Breast epithelium (tissue), 4 donors: ENCODE measurements at regions not wholly inside any gene's neighbourhood (a gene's known extent, or its start where the extent isn't known, plus 50 kb on each side); places are given as distances from the start of the nearest gene placed in this dataset.

Source experiments
- DNase-seq, 2 donors: peaks; one replicate each; pipeline ENCODE4 v3.0.0-alpha.2; 2019; ENCODE audit warnings: low spot score in 2 of 2
- H3K27ac ChIP-seq, 2 donors: fragments of 200-600 bp; sonication (generic) in 1 of 2; one replicate each; pipeline ENCODE4 v1.5.1; 2016 to 2019; ENCODE audit warnings: mild to moderate bottlenecking in 1 of 2
- H3K27me3 ChIP-seq, 2 donors: fragments of 200-600 bp; sonication (generic) in 1 of 2; one replicate each; pipeline versions ENCODE4 v1.5.1 to v1.6.0; 2017 to 2019; ENCODE audit warnings: control low read depth in 1 of 2, mild to moderate bottlenecking in 1 of 2
- H3K36me3 ChIP-seq: fragments of 200-600 bp; one replicate; pipeline ENCODE4 v1.5.1; 2019
- H3K4me1 ChIP-seq, 2 donors: fragments of 200-600 bp; sonication (generic); one replicate each; pipeline ENCODE4 v1.5.1; 2016 to 2019; ENCODE audit warnings: control low read depth in 1 of 2
- H3K4me3 ChIP-seq, 3 donors: fragments of 200-600 bp; sonication (generic); 1 replicate in 2 of 3; 2 replicates in 1 of 3; pipeline ENCODE4 v1.5.1; 2016 to 2019; ENCODE audit warnings: mild to moderate bottlenecking in 3 of 3, moderate library complexity in 2 of 3
- H3K9me3 ChIP-seq, 2 donors: fragments of 200-600 bp; sonication (generic) in 1 of 2; one replicate each; pipeline ENCODE4 v1.5.1; 2016 to 2019; ENCODE audit warnings: control low read depth in 1 of 2
- CTCF ChIP-seq, 3 donors: fragments of 450-650 bp; IDR thresholded peaks; one replicate each; pipeline ENCODE4 v1.5.1; 2016 to 2017; ENCODE audit warnings: antibody characterized with exemption in 3 of 3, mild to moderate bottlenecking in 3 of 3, moderate library complexity in 3 of 3
- POLR2A ChIP-seq: fragments of 450-650 bp; IDR thresholded peaks from one replicate; pipeline ENCODE4 v1.6.1; 2016; ENCODE audit warnings: antibody characterized with exemption, mild to moderate bottlenecking, moderate library complexity
- POLR2AphosphoS5 ChIP-seq, 3 donors: sonication (generic); formaldehyde crosslinking; IDR thresholded peaks; one replicate each; pipeline ENCODE4 v1.6.1; 2017; ENCODE audit warnings: antibody characterized with exemption in 3 of 3
- intact Hi-C: fragments of 100-400 bp; cut with DNase I; formaldehyde crosslinking; loops from one replicate; pipeline ENCODE4 v1.15.1; 2023; ENCODE audit warnings: low total_unique reads

GRCh38 chr10:107741971-107742370, 577.5 kb upstream of the SORCS1 start:
- H3K27me3 ChIP-seq = no peaks in the 10 kb centered on the region
- H3K27ac ChIP-seq = no peak overlapping the region
- no peak overlapping the region for H3K4me3 ChIP-seq
- no peak for DNase-seq
- no peaks in the 10 kb centered on the region for H3K9me3 ChIP-seq
- H3K36me3 ChIP-seq = no peaks in the 10 kb centered on the region
- H3K4me1 ChIP-seq = no peaks in the 10 kb centered on the region
- intact Hi-C loops = no loop called here
- no peak for TF ChIP-seq POLR2AphosphoS5 (IDR thresholded peaks at IDR 0.05)

- no peak overlapping the region for H3K4me3 ChIP-seq
- no peaks in the 10 kb centered on the region for H3K27me3 ChIP-seq
- H3K9me3 ChIP-seq = no peaks in the 10 kb centered on the region
- H3K36me3 ChIP-seq = no peaks in the 10 kb centered on the region
- intact Hi-C loops = no loop called here
- no peak for TF ChIP-seq CTCF (IDR thresholded peaks at IDR 0.05)
- TF ChIP-seq POLR2AphosphoS5 (IDR thresholded peaks at IDR 0.05) = no peak
- no peak for TF ChIP-seq POLR2A
- no peaks in the 10 kb centered on the region for H3K4me1 ChIP-seq
- H3K27ac ChIP-seq = no peak overlapping the region
- no peak for DNase-seq
Observed at GRCh38 chr10:107740962-107741690, 576.6 kb upstream of the SORCS1 start.

- H3K27ac ChIP-seq = no peak overlapping the region
- intact Hi-C loops = no loop called here
- peaks cover 0 to 1% of the 10 kb centered on the region in 2 donors for H3K9me3 ChIP-seq
- no peaks in the 10 kb centered on the region for H3K27me3 ChIP-seq
- no peaks in the 10 kb centered on the region for H3K36me3 ChIP-seq
- no peak for DNase-seq
- H3K4me3 ChIP-seq = no peak overlapping the region
- H3K4me1 ChIP-seq = no peaks in the 10 kb centered on the region
- TF ChIP-seq CTCF (IDR thresholded peaks at IDR 0.05) (no peak), POLR2A (no peak), POLR2AphosphoS5 (IDR thresholded peaks at IDR 0.05) (no peak)
Observed at GRCh38 chr10:107739951-107740350, 575.4 kb upstream of the SORCS1 start.

- H3K4me3 ChIP-seq = no peak overlapping the region
- no peaks in the 10 kb centered on the region for H3K27me3 ChIP-seq
- intact Hi-C loops = no loop called here
- peaks cover 0 to 17% of the 10 kb centered on the region in 2 donors for H3K9me3 ChIP-seq
- no peak for TF ChIP-seq POLR2AphosphoS5 (IDR thresholded peaks at IDR 0.05)
- no peak for TF ChIP-seq POLR2A
- no peak for TF ChIP-seq CTCF (IDR thresholded peaks at IDR 0.05)
- H3K27ac ChIP-seq = no peak overlapping the region
- H3K4me1 ChIP-seq = no peaks in the 10 kb centered on the region
- no peak for DNase-seq
- H3K36me3 ChIP-seq = no peaks in the 10 kb centered on the region
Observed at GRCh38 chr10:107733328-107734130, 569.0 kb upstream of the SORCS1 start.

- no peak overlapping the region for H3K4me3 ChIP-seq
- H3K27me3 ChIP-seq = no peaks in the 10 kb centered on the region
- no peak for DNase-seq
- no peaks in the 10 kb centered on the region for H3K36me3 ChIP-seq
- TF ChIP-seq POLR2AphosphoS5 (IDR thresholded peaks at IDR 0.05) = no peak
- TF ChIP-seq CTCF (IDR thresholded peaks at IDR 0.05) = no peak
- no peak for TF ChIP-seq POLR2A
- H3K27ac ChIP-seq = no peak overlapping the region
- intact Hi-C loops = no loop called here
- H3K9me3 ChIP-seq = peaks cover 0 to 17% of the 10 kb centered on the region in 2 donors
- no peaks in the 10 kb centered on the region for H3K4me1 ChIP-seq
Observed at GRCh38 chr10:107732045-107732444, 567.5 kb upstream of the SORCS1 start.
